GM20000 (cell line): ENCODE measurements at regions not wholly inside any gene's neighbourhood (a gene's known extent, or its start where the extent isn't known, plus 50 kb on each side); places are given as distances from the start of the nearest gene placed in this dataset.

Experiments
- DNase-seq: peaks from one replicate; pipeline ENCODE4 v3.0.0; 2012; ENCODE audit warnings: low spot score
- TF ChIP-seq, protein P1 (sequence below): IDR thresholded peaks from 2 replicates; pipeline ENCODE4 v1.5.1; 2012; ENCODE audit warnings: mild to moderate bottlenecking, control low read depth; ENCODE audit errors: extremely low read depth, missing control alignments

DNA sequence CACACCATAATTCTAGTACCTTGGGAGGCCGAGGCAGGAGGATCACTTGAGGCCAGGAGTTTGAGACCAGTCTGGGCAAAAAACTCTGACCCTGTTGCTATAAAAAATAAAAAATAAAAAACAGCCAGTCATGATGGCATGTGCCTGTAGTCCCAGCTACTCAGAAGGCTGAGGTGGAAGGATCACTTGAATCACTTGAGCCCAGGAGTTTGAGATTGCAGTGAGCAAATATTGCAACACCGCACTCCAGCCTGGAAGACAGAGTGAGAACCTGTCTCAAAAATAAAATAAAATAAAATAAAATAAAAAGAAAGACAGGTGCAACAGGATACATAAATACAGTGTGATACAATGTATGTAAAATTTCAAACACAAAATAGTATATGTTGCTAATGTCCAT lies 154.5 kb downstream of the OTOR start:
- TF ChIP-seq, protein P1, sequence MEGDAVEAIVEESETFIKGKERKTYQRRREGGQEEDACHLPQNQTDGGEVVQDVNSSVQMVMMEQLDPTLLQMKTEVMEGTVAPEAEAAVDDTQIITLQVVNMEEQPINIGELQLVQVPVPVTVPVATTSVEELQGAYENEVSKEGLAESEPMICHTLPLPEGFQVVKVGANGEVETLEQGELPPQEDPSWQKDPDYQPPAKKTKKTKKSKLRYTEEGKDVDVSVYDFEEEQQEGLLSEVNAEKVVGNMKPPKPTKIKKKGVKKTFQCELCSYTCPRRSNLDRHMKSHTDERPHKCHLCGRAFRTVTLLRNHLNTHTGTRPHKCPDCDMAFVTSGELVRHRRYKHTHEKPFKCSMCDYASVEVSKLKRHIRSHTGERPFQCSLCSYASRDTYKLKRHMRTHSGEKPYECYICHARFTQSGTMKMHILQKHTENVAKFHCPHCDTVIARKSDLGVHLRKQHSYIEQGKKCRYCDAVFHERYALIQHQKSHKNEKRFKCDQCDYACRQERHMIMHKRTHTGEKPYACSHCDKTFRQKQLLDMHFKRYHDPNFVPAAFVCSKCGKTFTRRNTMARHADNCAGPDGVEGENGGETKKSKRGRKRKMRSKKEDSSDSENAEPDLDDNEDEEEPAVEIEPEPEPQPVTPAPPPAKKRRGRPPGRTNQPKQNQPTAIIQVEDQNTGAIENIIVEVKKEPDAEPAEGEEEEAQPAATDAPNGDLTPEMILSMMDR: no peak
- DNase-seq: no peak

DNA sequence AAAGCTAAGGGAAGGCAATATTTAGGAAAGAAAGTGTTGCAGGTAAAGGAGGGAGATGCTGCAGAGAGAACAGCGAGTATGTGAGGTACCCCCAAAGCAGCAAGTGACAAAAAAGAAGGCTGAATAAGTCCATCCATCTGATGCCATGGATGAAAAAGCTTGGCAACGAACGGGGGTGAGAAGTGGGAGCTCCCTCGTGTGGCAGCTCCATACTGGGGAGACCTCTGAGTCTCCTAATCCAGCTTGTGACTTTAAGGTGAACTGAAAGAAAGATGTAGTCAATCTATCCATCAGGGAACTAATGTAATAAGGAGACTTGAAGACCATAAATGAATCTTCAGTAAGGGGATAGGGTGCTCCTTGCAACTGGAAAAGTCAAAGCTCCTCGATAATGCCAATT lies 156.6 kb downstream of the OTOR start:
- DNase-seq: no peak
- TF ChIP-seq, protein P1: no peak

DNA sequence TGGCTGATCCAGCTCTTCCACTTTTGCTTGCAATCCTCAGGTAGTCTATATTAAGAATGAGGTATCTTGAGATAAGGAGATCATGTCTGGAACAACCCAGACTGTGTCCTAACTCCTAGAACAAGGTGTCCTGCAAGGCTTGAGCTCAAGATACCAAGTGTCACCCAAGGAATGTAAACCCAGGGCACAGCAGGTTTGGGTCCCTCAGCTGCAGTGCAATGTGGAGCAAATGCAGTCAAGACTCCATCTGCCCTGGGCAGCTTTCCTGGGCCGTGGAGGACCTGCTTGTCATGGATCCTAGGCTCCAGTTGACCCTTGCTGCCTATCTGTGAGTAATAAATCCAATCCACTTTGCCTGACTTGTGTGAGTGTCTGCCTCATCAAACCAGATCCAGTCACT lies 166.1 kb downstream of the OTOR start:
- DNase-seq: no peak
- TF ChIP-seq, protein P1: no peak

DNA sequence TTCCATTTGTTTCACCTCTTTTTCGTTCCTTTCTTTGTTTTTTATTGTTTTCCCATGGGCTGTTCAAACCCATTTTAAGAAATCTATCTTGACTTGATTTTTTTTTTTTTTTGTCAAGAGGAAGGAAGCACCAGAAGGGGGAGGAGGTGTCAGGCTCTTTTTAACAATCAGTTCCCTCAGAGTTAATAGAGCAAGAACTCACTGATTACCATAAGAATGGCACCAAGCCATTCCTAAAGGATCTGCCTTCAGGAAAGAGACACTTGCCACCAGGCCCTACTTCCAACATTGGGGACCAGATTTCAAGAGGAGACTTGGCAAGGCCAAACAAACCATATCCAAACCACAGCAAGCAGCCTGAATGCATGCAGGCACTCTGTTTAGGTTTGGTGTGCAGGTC lies 168.0 kb downstream of the OTOR start:
- TF ChIP-seq, protein P1: no peak
- no peak for DNase-seq

DNA sequence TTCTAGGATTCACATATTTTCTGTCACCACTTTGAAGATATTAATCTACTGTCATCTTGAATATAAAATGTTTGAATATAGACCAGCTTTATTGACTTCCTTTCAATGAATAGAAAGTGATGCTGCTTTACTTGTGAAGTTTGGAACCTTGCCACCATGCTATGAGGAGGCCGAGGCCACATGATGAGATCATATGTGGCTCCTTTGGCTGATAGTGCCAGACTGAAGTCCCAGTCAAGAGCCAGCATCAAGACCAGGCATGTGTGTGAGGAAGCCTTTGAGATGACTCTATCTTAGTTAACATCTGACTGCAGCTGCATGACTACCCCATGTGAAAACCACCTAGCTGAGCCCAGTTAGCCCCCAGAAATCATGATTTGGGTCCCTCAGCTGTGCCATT lies 169.5 kb downstream of the OTOR start:
- DNase-seq: no peak
- TF ChIP-seq, protein P1: no peak

DNA sequence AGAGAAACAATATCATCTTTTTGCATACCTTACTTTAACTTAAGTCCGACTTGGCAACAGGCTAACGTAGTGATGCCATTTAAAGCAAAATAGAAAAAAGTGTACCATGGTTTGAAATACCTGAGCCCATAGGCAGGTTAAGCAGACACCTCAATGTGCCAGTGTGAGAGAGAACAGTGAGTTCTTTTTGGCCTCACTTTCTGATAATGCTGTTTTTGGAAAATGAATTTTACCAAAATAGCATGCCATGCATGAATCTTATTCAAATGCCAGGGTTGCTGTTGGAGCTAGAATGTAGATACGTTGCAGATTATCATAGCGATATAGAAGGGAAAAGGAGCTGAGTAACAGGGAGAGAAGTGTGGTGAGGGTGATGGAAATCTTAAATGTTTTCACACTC lies 170.2 kb downstream of the OTOR start:
- DNase-seq: no peak
- TF ChIP-seq, protein P1: no peak

DNA sequence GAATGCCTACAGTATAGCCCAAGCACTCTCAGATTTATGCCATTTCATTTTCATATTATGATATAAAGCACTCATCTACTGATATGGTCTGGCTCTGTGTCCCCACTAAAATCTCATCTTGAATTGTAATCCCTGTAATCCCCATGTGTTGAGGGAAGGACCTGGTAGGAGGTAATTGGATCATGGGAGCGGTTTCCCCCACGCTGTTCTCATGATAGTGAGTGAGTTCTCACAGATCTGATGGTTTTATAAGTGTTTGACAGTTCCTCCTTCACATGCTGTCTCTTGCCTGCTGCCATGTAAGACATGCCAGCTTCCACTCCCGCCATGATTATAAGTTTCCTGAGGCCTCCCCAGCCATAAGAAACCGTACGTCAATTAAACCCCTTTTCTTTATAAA lies 171.7 kb downstream of the OTOR start:
- no peak for DNase-seq
- TF ChIP-seq, protein P1: no peak
